GM19035 (cell line): ENCODE measurements at regions not wholly inside any gene's neighbourhood (a gene's known extent, or its start where the extent isn't known, plus 50 kb on each side); places are given as distances from the start of the nearest gene placed in this dataset.

ENCODE experiments used
- ATAC-seq: cut with Tn5 transposase; IDR thresholded peaks from one replicate; pipeline ENCODE4 v1.9.1; 2021; ENCODE audit not compliant: unreplicated experiment

DNA sequence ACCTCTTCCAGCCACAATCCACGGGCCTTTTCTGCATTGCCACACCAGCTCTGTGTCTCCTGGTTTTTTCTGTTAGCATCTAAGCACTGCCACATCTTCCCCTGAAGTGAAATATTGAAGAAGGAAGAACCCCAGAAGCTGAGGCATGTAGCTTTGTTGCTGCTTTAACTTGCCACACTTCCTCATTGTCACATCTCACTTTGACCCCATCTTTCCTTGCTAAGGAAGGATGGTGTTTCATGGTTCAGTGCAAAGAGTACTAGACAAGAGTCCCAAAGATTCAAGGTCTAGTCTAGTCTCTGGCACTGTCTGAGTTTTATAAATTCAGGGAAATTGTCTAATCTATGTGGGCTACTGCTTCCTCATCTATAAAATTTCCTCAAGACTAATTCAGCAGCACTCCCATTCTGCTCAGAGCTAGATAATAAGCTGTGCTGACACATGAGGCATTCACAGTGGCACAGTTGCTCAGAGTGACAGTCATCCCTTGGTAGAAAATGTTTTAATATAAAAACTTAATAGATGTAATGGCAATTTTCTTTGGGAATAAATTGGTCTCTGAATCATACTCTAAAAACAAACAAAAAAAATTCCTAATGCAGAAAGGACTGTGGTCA is 483.0 kb upstream of the ID2 start:
- ATAC-seq = no peak

DNA sequence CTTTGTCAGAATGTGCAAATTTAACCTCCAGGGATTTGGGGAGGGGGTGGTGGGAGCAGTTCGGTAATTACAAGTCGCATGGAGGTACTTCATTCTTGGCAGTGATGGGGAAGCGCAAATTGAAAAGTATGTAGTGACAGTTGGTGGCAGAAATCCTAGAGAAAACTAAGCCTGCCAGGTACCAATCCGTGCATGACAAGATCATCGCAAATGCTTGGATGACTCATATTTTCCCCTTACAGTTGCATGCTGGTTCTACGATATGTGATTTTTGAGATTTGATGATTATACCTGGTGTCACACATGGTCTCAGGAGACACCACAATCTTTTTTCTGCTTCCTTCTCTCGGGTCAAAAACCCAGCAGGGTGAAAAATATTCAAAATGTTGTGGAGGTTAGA is 479.7 kb upstream of the ID2 start:
- no peak for ATAC-seq

DNA sequence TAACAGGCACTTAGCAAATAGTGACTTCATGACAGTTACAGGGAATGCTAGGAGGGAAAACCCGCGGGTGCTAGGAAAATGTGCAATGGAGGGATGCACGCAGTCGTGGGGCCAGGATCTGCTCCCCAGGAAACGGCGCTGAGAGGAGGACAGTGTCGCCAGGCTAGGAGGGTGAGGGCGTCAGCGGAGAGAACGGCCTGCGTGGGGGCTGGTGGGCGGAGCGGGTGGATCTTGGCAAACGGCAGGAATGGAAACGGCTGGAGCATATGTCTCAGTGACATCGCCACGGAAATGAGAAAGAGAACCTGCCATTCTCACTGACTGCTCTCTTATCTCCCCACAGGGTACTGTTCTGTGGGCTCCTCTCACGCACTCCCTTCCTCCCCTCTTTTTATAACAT is 478.5 kb upstream of the ID2 start:
- no peak for ATAC-seq

DNA sequence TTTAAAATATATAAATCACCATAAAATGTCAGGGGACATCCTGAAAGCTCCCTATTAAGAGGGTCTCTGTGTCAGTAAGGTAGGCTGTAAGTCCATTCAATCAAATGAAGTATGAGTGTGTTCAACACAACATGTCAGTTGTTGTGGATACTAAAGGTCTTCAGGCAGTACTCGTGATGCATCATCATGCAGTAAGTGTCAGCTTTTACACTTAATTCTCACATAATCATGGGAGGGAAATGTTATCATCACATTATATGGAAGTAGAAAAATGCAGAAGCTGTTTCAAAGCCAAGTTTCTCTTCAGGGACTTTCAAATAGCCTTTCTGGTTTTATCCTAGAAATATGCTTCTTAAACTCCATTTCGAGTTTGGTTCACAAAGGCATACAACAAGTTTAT is 477.1 kb upstream of the ID2 start:
- no peak for ATAC-seq

DNA sequence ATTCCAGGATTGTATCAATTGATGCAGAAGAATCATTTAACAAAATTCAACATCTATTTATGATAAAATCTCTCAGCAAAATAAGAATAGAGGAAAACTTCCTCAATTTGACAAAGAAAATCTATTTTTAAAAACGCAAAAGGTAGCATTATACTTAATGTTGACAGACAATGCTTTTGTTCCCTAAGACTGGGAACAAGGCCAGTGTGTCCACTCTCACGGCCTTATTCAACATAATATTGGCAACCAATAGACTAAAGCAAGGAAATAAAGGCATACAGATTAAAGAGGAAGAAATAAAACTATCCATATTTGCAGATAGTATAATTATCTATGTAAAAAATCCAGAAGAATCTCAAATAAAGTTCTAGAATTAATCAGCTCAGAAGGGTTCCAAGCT is 472.4 kb upstream of the ID2 start:
- ATAC-seq = no peak

DNA sequence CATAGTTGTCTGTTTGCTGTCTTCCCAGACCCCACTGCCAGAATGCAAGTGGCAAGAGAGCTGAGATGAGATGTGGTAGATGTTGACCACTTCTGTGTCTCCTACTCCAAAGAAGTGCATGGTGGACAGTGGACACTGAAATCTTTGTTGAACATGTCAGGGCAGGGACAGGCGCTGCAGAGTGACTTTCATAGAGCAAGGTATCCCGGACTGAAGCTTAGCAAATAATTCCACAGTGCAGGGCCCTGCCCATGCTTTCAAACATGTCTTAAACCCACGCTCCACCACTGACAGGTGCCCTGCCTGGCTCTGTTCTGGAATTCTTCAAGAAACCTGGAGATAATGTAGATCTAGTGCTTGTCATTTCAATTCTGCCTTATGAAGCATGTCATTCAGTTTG is 470.5 kb upstream of the ID2 start:
- no peak for ATAC-seq

DNA sequence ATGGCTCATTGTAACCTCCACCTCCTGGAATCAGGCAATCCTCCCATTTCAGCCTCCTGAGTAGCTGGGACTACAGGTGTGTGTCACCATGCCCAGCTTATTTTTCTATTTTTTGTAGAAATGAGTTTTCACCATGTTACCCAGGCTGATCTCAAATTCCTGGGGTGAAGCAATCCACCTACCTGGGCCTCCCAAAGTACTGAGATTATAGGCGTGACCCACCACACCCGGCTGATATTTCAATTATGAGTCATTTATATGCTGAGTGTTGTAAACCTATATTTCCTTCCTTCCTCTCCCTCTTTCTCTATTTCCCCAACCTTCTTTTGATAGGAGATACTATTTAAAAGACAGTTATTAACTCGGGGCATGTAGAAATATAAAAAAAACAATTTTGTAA is 469.6 kb upstream of the ID2 start:
- no peak for ATAC-seq

DNA sequence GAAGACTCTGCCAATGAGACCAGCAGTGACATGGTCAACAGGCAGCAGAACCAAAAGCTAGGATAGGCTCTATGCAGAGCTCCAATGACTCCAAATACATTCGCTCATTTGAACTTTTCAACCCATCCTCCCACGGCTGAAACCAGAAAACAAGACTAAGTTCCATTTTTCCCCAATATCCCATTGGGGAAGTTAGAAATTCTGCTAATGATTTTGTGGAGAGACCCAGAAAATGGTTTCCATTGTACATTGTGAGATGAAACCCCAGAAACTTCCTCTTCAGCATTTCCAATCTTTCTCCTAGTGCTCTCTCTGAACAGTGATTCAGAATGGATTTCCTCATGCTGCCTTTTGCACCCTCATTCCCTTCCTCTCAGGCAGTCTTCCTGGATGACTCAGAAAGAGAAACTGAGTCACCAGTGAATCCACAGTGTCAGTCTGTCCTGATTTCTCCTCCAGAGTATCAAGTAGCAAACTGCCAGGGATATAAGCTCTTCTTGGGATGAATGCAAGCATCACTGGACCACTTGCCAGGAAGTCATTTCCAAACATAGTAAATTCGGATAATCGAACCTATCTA is 467.7 kb upstream of the ID2 start:
- no peak for ATAC-seq

DNA sequence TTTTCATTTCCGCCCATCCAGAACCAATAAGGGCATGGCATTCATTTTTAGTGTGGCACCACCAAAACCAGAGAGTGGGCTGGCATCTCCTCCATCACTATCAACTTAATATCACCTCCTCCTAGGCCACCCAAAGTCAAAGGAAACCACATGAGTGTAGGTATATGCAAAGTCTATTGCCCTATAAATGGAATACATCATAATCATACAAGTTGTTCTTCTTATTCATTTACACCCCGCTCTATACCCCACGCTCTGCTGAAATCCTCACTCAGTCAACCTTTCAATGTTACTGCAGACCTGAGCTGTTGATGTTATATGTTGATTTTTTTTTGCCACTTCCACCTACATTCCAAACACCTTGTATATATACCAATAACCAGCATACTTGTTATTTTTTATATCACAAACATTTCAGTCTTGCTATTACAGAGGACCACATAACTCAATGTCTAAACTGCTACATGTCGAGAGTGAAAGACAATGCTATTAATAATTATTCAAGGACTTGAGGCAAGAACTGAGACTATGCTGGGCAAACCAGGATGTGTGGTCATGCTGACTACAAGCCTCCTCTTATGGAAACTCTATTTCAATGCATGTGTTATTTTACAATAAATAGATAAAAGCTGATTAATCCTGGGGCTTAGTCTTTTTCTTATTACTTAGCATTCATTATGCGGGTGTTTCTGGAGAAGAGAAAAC is 466.5 kb upstream of the ID2 start:
- ATAC-seq = no peak

DNA sequence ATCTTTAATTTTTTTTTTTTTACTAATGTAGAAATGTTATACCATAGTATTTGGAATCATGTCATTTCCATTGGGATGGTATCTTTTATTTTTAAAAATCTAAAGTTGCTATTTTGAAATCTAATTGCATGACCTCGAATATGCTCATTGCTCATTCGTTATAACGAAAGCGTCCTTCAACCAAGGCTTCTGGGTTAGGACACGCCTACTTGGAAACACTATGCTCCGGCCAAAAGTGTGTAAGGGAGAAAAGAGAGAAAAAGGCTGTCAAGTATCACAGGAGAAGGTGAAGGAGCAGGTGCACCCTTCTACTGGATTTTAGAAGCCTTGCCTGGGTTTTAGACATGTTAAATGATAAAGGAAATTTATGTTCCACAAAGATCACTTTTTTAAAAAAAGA is 465.9 kb upstream of the ID2 start:
- ATAC-seq = no peak

DNA sequence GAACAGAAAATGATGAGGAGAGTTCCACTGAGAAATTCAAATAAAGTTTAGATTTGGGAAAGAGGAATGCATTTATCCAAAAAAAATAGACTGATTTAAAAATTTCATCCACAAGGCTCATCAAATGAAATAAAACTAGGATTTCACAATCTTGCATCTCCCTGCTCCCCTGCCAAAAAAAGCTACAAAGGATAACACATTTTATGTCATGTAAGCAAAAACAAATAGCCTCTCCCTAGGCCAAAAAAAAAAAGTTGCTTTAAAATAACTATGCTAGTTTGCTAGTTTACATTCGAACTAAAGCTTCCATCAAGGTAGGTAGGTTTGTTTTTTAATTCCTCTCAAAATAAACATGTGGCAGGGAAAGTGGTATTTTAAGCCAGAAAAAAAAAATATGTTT is 465.5 kb upstream of the ID2 start:
- no peak for ATAC-seq

DNA sequence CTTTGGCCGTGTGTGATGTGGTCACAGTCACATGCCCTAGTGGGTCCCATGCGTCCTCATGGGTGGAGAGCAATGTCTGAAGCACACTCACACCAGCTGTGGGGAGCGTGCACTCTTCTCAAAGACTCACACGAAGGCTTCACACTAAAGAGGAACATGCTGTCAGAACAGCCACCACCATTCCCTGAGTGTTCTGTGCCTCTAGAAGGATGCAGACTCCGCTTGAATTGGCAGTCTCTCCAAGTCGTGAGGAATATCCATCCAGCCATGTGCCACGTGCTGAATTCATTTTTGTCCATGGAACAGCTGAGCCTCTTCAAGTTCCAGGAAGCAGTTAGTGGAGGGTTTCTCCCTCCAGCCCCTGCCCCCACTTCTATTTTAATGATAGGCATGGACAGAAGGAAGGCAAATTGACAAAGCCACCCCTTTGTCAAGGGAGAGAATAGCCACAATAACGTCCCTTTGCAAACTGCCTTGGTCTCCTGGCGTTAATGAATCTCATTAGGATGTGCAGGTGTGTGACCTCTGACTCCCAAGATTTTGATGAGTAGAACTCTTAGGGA is 464.3 kb upstream of the ID2 start:
- ATAC-seq = no peak

DNA sequence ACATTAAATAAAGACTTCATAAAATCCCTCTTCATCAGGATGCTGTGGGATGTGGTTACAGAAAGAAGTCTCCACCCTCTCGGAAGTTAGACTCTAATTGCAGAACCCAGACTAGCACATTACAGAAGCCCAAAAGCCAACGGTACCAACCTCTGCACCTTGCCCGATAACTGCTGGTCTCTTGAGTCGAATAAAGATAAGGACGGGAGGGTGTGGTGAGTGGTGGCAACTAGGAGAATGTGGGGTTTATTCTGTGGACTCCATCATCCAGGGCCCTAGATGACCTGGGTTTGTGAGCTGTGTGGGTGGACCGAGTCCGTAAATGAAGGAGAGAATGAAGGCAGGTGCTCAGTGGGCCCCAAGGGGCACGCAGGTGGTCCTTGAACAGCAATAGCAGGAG is 462.8 kb upstream of the ID2 start:
- no peak for ATAC-seq

DNA sequence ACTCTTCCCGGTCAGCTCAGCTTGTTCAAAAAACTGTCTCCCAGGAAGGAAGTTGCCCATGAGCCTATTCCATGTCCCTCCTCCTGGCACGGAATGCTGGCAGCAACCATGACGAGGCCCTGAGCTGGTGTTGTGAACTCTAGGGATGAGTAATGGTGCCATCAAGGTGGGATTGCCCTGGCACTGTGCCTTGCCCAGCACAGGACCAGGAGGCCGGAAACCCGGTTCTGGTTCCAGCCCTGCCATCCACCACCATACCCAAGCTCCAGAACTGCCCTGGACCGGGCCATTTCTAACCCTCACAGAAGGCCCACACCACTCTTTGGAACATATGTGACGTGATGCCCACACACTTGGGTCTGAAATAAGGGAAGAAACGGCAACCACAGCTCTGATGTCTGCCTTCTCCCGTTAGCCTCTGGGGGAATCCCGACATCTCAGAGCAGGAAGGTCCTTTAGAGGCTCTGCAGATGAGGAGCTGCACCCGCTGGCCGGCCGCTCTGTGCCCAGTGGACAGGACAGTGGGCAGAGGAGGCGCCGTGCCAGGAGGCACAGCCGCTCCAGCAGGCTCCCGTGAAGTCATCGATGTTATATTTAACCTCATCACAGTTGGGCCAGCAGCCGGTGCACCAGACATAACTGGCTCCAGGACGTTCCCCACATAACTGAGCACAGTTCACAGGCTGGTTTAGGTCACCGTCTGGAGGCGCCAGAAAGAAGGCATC is 462.1 kb upstream of the ID2 start:
- ATAC-seq = no peak

DNA sequence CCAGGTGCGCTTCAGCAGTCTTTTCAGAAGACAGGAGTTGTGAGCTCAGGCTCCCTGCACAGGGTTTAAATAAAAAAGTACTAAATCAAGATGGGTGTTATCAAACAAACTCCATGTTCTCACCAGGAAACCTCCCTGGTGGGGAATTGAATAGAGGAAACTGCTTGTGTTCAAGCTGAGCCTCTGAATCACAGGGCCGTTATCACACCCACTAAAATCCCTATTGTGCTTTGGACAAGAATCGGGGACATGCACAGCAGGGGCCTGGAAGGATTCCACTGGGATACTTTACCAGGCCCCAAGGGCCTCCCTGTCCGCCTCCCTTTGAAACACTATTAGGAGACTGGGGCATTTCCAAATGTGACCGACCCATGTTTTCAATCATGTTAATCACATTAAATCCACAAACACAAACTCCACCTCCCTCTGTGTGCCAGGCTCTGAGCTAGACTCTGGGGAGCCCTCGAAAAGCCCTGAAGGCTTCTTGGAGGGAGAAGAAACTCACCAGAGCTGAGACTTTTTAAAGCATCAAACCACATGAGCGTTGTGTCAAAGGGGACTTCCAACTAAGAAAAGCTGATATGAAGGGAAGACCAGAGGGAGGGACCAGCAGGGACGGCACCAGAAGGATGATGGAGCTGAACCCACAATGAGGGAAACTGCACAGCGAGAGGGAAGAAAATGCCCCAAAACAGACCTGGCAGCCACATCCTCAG is 458.7 kb upstream of the ID2 start:
- ATAC-seq = no peak

DNA sequence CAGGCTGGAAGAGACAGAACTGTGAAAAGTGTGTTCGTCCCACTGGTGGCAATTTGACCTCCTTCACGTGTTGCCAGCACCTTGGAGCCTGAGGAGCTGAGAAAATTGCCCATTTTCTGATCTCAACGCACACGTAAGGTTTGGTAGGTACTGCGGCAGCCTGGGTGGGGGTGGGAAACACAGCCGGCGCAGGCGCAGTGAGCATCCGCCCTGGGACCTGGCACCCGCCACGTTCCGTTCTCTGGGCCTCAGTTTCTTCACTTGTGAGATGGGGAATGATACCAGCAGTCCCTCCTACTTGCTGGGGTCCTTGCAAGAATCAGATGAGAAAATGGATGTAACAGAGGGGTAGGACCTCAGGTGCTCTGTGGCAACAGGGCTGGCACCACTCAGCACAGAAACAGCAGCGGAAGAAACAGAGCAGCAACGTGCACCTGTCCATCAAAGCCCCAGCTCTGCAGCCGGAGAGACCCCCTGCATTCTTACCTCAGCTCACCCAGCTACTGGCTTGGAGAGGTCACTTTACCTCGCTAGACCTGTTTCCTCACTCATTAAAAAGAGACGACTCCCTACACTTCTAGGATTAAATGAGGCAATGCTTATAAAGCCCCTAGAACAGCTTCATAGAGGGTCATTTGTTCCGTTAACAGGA is 458.0 kb upstream of the ID2 start:
- ATAC-seq = no peak

DNA sequence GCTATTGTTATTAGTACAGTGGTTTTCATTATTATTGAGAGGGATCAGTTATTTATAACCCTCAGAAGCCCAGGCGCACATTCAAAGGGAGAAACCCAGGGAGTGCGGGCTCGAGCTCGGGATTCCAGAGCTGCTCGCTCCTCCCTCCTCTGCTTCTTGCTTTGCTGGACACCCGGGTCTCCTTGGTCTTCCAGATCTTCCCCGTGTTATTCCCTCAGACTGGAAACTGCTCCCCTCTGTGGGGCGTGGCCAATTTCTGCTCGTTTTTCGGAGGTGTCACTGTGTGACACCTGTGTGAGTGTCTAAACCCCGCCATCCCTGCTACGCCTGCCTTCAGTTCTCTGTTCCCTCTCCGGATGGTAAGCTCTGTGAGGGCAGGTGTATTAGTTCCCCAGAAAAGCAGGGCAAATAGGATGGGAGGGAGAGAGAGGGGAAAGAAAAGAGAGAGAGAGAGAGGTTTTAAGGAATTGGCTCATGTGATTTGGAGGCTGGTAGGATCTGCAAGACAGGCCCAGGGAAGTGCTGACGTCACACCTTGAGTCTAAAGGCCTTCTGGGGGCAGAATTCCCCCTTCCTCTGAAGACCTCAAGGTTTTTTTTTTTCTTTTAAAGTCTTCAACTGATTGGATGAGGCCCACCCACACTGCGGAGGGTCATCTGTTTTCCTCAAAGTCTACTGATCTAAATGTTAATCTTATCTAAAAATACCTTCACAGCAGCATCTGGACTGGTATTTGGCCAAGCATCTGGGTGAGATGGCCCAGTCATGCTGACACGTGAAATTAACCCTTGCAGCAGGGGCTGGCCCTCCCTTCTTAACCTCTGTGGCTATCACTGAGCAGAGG is 457.3 kb upstream of the ID2 start:
- no peak for ATAC-seq

DNA sequence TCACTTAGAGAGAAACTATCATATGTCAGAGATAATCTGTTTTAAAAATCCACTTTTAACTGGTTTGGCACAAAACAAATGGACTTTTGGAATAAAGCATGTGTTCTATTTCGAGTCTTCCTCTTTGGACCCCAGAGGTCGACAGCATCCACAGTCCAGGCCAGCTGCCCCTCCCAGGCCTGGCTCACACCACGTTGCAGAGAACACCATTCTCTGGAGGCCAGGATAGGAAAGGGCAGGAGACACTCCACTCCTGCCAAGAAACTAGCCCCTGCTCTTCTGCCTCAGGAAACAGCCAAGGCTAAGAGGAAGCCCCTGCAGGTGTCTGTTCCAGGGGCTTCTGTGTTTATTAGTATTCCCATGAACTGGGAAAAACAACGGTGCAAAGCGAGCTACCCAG is 456.6 kb upstream of the ID2 start:
- ATAC-seq = no peak

DNA sequence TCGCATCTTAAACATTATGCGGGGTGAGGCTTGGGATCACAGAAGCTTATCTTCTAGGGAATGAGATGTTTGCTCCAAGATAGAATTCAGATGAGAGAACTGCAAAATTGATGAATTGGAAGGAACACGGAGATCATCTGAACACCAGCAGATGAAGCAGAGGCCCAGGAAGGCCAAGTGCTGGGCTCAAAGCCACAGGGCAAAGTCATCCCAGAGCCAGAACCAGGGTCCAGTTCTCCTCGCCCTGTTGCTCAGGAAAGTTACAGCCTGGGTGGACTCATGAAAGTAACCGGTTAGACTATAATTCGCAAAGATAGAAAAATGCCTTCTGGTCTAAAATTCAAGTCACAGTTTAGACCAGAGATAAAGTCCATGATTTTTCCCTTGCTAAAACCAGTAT is 456.1 kb upstream of the ID2 start:
- ATAC-seq = no peak

DNA sequence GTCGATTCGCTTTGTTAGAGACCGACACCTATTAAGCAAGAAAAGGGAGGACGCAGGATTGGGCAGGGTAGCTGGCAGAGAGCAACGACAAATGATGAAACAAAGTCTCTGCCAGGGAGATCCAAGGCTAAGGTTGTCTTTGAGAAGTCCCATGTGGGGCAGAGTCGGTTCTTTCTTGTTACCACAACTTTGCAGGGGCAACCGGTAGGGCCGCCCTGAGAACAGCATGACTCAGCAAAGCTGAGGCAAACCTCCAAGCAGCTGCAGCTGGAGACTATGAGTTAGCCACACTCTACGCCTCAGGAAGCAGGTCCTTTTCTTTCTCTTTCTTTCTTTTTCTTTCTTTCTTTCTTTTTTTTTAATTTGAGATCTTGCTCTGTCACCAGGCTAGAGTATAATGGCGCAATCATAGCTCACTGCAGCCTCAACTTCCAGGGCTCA is 452.3 kb upstream of the ID2 start:
- ATAC-seq = peak; percentile 84
